Lower leg skin (tissue), 4 donors: ENCODE measurements at regions not wholly inside any gene's neighbourhood (a gene's known extent, or its start where the extent isn't known, plus 50 kb on each side); places are given as distances from the start of the nearest gene placed in this dataset.

Experiments
- DNase-seq, 2 donors: peaks; one replicate each; pipeline ENCODE4 v3.0.0-alpha.2; 2019; ENCODE audit warnings: low spot score in 2 of 2
- H3K4me3 ChIP-seq: fragments of 200-600 bp; sonication (generic); 2 replicates; pipeline ENCODE4 v1.5.1; 2017; ENCODE audit warnings: mild to moderate bottlenecking, low read depth; ENCODE audit not compliant: poor library complexity, severe bottlenecking
- POLR2A ChIP-seq, 2 donors: fragments of 450-650 bp; IDR thresholded peaks; one replicate each; pipeline ENCODE4 v1.6.1; 2016 to 2017; ENCODE audit warnings: antibody characterized with exemption in 2 of 2, mild to moderate bottlenecking in 1 of 2, moderate library complexity in 1 of 2
- WGBS, 2 donors: methylation state at CpG; one replicate each; pipeline ENCODE4 v1.1.5; 2018; 5-methylcytosine and 5-hydroxymethylcytosine counted together
- intact Hi-C: fragments of 100-400 bp; cut with DNase I; formaldehyde crosslinking; loops from one replicate; pipeline ENCODE4 v1.15.0; 2023; ENCODE audit warnings: low total_unique reads
- TF ChIP-seq, protein P1 (sequence below), 3 donors: fragments of 450-650 bp; IDR thresholded peaks; one replicate each; pipeline ENCODE4 v1.5.1; 2016; ENCODE audit warnings: antibody characterized with exemption in 3 of 3, mild to moderate bottlenecking in 3 of 3, moderate library complexity in 2 of 3

GRCh38 chr2:18841248-18842150 lies 252.1 kb upstream of the NT5C1B start:
- intact Hi-C loops = no loop called here
- no peak for TF ChIP-seq POLR2A (IDR thresholded peaks at IDR 0.05)
- TF ChIP-seq, protein P1, sequence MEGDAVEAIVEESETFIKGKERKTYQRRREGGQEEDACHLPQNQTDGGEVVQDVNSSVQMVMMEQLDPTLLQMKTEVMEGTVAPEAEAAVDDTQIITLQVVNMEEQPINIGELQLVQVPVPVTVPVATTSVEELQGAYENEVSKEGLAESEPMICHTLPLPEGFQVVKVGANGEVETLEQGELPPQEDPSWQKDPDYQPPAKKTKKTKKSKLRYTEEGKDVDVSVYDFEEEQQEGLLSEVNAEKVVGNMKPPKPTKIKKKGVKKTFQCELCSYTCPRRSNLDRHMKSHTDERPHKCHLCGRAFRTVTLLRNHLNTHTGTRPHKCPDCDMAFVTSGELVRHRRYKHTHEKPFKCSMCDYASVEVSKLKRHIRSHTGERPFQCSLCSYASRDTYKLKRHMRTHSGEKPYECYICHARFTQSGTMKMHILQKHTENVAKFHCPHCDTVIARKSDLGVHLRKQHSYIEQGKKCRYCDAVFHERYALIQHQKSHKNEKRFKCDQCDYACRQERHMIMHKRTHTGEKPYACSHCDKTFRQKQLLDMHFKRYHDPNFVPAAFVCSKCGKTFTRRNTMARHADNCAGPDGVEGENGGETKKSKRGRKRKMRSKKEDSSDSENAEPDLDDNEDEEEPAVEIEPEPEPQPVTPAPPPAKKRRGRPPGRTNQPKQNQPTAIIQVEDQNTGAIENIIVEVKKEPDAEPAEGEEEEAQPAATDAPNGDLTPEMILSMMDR (IDR thresholded peaks at IDR 0.05) = no peak
- DNase-seq = no peak
- 90 to 94% methylated on average over 4 of the region's 4 CpGs for whole genome bisulfite sequencing, 2 donors
- H3K4me3 ChIP-seq = no peak overlapping the region

DNA sequence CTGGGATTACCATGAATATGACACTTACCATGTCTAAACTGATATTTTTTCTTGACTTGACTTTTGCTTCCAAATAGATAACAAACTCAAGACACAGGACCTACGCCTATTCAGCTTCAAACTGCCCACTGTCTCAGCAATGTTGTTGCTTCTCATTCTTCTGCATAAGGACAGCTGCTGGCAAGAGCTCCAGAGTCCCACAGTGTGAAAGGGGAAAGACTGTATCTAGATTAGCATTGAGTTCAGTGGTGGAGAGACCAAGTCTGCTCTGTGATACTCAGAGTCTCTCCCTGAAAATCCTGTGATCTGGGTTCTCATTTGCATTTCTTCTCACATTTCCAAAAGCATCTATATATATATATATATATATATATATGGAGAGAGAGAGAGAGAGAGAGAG lies 247.9 kb upstream of the NT5C1B start:
- DNase-seq = no peak
- TF ChIP-seq, protein P1 (IDR thresholded peaks at IDR 0.05) = no peak
- TF ChIP-seq POLR2A (IDR thresholded peaks at IDR 0.05) = no peak
- intact Hi-C loops = no loop called here

GRCh38 chr2:18836436-18836835 lies 247.1 kb upstream of the NT5C1B start:
- H3K4me3 ChIP-seq = no peak overlapping the region
- no peak for DNase-seq
- WGBS, 2 donors = 77 to 78% methylated on average over 4 of the region's 4 CpGs
- TF ChIP-seq, protein P1 (IDR thresholded peaks at IDR 0.05) = no peak
- TF ChIP-seq POLR2A (IDR thresholded peaks at IDR 0.05) = no peak
- intact Hi-C loops = no loop called here

More for the DNA sequence above, 247.9 kb upstream of the NT5C1B start:
- WGBS, 2 donors = 95 to 96% methylated on average over 1 of the region's 1 CpG
- H3K4me3 ChIP-seq = no peak overlapping the region

DNA sequence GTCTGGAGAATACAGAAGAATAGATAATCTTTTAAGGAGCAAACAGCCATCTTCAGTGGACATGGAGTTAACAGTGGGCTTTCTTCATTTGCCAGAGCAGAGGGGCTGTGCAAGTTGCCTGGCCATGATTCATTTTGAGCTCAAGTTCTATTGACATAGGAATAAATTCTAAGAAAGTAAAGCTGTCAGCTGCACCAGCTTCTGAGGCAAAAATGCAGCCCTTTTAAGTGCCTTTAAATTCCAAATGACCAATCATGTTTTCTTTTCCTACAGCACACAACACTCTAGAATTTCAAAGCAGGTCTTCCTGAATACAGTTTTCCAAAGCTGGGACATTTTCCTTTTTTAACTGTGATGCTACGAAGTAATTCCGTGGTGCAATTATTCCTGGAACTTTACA lies 246.4 kb upstream of the NT5C1B start:
- 90% methylated on average over 2 of the region's 2 CpGs for WGBS, 2 donors
- H3K4me3 ChIP-seq = no peak overlapping the region
- TF ChIP-seq, protein P1 (IDR thresholded peaks at IDR 0.05) = no peak
- TF ChIP-seq POLR2A (IDR thresholded peaks at IDR 0.05) = no peak
- DNase-seq = no peak
- intact Hi-C loops = no loop called here

DNA sequence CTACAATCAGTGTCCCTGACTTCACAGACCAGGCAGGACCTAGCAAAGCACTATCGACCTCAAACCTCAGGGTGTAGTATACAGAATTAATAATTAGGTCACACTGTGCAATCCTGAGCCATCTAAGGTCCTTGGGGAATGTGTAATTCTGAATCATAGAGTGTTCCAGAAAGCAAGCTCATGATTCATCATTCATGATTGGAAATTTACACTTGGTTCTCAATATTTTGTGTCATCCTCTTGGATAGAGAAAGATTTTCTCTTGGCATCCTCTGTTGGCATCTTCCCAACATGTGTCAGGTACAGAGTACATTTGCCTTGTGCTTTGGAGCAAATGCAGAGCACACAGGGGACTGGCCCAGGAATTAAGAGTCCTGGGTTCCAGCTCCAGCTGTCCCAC lies 245.0 kb upstream of the NT5C1B start:
- 27 to 33% methylated on average over 1 of the region's 1 CpG for WGBS, 2 donors
- TF ChIP-seq, protein P1 (IDR thresholded peaks at IDR 0.05) = no peak
- TF ChIP-seq POLR2A (IDR thresholded peaks at IDR 0.05) = no peak
- no peak overlapping the region for H3K4me3 ChIP-seq
- intact Hi-C loops = no loop called here
- DNase-seq = no peak
